D721Med (cell line): ENCODE measurements at regions not wholly inside any gene's neighbourhood (a gene's known extent, or its start where the extent isn't known, plus 50 kb on each side); places are given as distances from the start of the nearest gene placed in this dataset.

Source experiments
- DNase-seq: peaks from one replicate; pipeline ENCODE4 v3.0.0; 2011; ENCODE audit warnings: low spot score; ENCODE audit not compliant: insufficient read length
- FAIRE-seq: peaks from 2 replicates; lab custom pipeline; 2011; peaks lifted over from hg19 to GRCh38; lab: Jason Lieb, UNC
- CTCF ChIP-seq: IDR thresholded peaks from 2 replicates; pipeline ENCODE4 v1.5.1; 2012; ENCODE audit warnings: mild to moderate bottlenecking, control low read depth; ENCODE audit not compliant: insufficient read depth; ENCODE audit errors: missing control alignments

DNA sequence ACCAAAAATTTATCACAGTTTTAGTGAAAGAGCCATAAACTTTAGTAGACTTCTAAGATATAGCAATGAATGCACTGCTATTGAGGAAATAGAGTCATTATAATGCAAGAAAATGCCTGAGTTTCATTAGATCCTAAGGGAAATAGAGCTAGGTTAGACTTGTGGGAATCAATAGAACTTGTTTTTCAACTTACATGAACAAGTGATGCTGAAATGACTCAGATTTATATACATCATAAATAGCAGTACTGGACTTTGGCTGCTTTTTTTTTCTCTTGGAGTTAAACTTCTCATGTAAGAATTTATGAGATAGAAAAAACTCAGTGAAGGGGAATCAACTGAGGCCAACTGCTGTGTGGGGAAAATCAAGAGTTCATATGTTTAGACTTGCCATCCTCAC is 216.5 kb upstream of the AADAT start:
- no peak for DNase-seq
- FAIRE-seq = peak; percentile 56
- no peak for TF ChIP-seq CTCF

- FAIRE-seq (no peak), DNase-seq (no peak)
Observed at GRCh38 chr4:170305627-170306026, 215.9 kb upstream of the AADAT start.

GRCh38 chr4:170281027-170281426 is 191.3 kb upstream of the AADAT start:
- no peak for DNase-seq
- no peak for TF ChIP-seq CTCF
- no peak for FAIRE-seq

More at GRCh38 chr4:170305627-170306026, 215.9 kb upstream of the AADAT start:
- TF ChIP-seq CTCF = no peak

GRCh38 chr4:170278460-170278859 is 188.7 kb upstream of the AADAT start:
- DNase-seq (no peak), FAIRE-seq (no peak)
- no peak for TF ChIP-seq CTCF

- DNase-seq (no peak), FAIRE-seq (no peak)
- no peak for TF ChIP-seq CTCF
Observed at GRCh38 chr4:170274616-170275015, 184.9 kb upstream of the AADAT start.

GRCh38 chr4:170272959-170273358 is 183.2 kb upstream of the AADAT start:
- no peak for DNase-seq
- TF ChIP-seq CTCF = no peak
- FAIRE-seq = no peak

DNA sequence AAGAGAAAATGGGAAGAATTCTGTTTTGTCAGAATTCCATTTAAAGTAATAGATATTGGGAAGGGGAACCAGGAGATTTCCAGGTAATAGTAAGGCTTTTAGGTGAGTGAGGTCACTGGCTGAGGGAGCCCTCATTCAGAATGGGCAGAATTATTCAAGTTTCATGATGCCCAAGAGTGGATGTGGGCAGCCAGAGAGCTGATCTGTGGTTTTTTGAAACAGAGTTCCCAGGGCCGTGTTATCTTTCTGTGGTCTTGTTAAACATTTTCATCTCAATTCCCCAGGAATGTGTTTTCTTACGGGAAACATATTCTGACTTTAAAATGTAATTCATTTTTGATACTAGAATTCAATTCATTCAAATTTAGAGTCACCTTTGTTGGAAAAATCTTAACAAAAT is 182.0 kb upstream of the AADAT start:
- DNase-seq = no peak
- TF ChIP-seq CTCF = no peak
- FAIRE-seq = no peak
